NCI-H2196 (cell line): ENCODE measurements at regions not wholly inside any gene's neighbourhood (a gene's known extent, or its start where the extent isn't known, plus 50 kb on each side); places are given as distances from the start of the nearest gene placed in this dataset.

Source experiments
- DNase-seq: peaks from one replicate; lab custom pipeline; 2025; ENCODE audit not compliant: unreplicated experiment; lab: John Stamatoyannopoulos, UW

DNA sequence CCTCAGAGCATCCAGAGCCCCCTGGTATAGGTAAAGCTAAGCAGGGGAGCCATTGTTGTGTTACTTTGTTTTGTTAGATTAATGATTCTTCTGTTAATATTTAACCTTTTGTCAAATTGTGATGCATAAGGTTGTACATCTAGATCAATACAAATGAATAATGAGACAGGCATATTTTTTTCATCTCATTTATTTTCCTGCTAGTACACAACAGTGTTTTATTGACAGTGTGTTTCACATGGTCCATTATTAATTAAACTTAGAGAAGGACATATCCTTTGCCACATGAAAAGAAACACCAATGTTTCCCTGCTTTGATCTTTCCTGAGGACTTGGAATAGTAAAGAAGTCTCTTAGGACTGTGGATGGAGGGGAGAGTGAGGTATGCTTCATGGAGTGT lies 543.6 kb upstream of the CFAP20DC start:
- DNase-seq: no peak

DNA sequence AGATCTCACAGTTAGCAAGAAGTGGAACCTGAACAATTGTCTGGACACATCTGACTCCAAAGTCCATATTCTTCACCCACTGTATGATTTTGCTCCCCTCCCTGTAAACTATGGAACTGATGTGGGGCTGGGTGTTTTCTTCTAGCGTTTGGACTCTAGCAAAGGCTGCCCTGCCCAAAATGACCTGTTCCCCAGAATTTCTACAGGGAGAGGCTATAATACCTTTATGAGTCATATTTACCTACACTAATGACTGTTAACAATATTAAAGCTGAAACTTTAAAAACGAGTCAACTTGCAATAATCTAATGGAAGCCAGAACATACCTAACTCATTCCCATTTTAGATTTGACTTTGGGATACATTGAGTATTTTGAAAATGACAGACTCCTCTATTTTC lies 531.2 kb upstream of the CFAP20DC start:
- no peak for DNase-seq

DNA sequence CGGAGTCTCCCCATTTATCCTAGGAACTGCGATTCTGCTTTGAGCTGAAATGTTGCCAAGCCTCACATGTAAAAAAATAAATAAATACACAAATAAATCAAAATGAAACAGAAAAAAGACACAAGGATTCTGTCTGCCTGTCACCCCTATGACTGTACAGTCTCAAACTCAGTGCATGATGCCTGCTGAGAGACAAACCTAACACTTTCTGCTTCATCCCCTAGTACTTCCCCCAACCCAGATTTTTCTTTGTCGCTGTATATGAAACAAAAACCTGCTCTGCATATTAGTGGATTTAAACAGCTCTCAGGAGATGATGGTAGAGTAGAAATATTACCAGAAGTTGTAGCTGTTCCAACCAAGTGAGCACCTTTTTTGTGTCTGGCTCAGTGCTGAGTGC lies 530.7 kb upstream of the CFAP20DC start:
- no peak for DNase-seq

DNA sequence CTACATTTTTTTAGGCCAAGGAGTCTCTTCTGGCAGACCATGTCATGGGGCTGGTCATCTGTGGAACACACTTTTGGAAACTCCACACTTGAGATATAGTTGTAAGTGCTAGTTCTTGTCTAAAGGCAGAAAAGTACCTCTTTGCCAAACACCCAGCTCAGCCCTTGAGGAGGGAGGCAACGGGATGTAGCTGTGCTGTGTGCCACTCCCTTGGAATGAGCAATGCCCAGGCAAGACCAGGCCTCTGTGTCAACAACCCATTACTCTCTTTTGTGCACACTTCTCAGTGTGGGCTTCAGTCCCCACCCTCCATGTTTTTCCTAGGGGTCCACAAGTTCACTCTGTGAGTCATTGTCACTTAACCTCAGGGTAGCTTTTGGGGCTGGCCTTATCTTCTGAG lies 528.3 kb upstream of the CFAP20DC start:
- DNase-seq: no peak

DNA sequence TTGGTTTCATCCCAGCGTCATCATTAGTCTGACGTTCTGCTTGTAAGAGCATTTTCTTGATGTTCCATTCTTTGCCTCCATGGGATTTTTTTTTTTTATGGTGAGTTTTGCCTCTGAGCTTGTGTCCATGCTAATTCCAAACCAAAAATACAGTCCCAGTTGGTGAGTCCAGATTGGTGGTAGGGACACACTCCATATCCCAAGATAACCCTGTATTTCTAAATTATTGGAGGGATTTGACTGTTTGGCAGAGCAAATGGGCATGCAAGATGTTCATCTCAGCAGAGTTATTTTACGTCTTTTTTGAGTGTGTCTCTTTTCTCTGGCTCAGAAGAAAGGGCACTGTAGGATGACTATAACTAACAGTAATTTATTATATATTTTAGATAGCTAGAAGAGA lies 526.8 kb upstream of the CFAP20DC start:
- no peak for DNase-seq

DNA sequence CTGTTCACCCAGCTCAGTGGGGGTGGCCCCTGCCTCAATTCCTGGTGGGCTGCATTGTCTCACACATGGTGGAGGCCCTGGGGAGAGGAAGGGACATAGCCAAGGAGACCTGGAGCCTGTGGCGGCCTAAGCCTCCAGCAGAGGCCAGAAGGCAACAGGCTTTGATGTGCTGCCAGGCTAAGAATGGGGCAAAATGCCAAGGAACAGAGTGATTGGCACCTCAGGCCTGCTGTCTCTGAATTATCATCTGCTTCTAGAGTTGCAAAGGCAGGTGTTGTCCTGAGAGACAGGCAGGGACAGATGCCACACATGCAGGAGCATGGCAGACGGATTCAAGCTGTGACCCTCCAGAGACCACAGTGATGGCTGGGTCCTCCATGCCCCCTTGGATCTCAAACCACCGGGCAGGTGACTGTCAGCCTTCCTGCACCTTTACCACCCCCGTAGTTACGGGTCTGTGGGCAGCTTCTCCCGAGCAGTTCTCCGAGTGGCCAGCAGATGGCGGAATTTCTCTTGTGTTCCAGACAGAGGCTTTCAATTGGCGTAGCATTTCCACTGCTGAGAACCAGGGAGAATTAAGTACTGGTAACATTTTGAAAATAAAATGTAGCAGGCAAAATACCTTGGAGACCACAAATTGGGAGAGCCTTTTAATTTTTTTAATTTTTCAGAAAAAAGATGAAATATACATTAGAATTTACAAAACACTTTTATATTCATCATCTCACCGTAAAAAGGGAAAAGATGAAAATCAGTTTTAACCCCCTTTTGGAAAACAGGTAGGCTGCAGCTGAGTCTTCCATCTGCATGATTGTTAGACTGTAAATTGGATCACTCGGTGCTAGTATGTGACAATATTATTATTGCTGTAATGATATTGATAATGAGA lies 525.5 kb upstream of the CFAP20DC start:
- peak; percentile 83 for DNase-seq

DNA sequence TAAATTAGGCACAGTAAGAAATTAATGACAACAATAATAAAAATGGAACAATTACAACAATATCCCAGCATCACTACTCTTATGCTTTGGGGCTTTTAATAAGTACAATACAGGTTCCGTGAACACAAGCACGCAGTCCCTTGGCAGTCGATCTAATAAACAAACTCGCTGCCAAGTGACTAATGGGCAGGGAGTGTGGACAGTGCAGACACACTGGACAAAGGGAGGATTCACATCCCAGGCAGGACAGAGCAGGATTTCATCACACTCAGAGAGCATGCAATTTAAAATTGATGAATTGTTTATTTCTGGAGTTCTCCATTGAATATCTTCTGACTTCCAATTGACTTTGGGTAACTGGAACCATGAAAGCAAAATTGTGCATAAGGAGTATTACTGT lies 524.1 kb upstream of the CFAP20DC start:
- peak; percentile 8 for DNase-seq

DNA sequence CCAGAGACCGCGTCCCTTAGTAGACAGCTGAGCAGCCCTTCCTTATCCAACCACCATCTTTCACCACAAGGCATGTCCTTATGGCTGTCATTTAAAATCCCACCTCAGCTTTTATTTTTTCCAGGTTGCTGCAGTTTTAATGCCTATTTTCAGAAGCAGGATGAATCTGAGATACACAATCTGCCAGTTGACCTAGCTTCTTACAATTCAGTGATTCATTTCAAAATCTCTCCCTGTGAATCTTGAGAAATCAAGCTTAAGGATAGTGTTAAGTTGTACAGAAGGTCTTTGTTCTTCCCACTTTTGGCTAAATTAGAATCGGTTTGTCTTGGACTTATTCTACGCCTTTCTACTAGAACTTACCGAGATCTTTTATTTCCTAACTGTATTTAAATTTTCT lies 522.3 kb upstream of the CFAP20DC start:
- DNase-seq: no peak

DNA sequence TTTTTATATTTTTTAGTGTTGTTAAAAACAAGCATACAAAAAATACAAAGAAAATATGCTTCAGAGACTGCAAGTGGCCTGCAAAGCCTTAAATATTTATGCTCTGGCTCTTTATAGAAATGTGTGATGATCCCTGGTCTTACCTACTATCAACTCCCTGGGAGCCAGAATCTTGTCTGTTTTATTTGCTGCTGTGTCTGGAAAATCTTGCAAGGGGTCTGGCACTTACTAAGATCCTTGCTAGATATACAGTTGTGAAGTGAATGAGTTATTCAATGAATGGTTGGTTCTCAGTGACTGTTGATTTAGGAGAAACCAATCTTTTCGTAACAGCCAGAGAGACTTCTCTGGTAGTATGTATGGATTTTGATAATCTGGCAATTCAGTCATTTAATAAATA lies 521.0 kb upstream of the CFAP20DC start:
- no peak for DNase-seq

DNA sequence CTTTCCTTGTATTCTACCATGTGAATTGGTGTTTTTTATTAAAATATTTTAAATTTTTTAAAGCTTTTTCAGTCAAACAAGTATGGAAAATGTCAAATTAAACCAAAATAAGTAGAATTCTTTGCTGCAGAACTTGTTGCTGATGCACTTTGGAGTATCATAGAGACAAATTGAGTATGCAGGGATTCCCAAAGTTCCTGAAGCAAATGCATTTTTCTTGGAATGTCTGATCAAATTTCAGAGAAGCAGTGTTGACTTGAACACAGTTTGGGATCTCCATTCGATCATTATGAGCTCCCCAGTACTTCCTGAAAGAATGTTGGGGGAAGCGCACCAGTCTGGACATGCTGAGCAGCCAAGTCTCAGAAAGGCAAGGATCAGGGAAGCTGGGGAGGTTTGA lies 517.8 kb upstream of the CFAP20DC start:
- no peak for DNase-seq

DNA sequence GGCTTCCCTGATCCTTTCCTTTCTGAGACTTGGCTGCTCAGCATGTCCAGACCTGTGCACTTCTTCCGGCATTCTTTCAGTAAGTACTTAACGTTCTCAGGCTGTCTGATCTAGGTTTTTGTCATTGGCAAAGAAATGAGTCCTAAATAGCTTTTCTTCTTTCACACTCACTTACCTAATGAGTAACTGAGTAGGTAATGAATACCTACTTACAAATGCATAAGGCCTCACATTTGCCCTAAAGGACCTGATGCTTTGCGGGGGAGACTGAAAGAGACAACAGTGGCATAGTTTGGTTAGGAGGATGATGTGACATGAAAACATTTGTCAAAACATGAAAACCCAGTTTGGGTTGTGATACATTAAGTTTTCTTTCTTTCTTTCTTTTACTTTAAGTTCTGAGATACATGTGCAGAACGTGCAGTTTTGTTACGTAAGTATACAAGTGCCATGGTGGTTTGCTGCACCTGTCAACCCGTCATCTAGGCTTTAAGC lies 516.7 kb upstream of the CFAP20DC start:
- DNase-seq: no peak

DNA sequence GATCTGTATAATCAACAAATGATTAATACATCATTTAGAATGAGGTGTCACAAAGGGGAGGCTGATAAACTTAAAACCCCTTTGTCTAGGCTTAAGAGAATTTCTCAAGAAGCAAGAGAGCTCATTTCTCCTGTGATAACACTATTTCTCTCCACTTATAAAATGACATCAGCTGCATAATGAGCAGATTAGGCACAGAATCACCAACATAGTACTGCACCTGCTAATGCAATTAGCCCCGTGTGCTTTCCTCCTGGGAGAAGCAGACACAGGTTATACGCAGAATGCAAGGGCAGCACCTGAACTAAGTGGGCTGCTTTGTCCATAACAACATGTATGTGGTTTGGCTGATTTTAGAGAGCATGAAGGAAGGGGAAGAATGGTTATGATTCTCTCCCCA lies 515.3 kb upstream of the CFAP20DC start:
- no peak for DNase-seq

DNA sequence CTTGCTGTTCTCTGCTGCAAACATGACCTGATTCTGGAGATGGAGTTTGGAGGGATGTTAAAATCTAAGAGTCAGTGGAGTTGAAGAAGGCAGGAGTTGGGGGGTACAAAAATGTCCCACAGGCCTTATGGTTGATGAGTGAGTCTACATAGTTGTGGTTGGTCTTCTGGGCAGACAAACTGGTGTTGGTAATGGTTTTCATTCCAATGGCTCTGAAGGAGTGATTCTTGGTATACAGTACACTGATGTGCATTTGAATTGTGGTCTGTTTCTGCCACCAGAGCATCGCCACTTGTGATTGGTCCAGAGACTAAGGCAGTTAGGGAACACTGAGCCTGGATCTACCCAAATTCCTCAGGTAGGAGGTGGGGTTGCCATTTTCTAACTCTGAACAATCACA lies 514.1 kb upstream of the CFAP20DC start:
- DNase-seq: no peak

DNA sequence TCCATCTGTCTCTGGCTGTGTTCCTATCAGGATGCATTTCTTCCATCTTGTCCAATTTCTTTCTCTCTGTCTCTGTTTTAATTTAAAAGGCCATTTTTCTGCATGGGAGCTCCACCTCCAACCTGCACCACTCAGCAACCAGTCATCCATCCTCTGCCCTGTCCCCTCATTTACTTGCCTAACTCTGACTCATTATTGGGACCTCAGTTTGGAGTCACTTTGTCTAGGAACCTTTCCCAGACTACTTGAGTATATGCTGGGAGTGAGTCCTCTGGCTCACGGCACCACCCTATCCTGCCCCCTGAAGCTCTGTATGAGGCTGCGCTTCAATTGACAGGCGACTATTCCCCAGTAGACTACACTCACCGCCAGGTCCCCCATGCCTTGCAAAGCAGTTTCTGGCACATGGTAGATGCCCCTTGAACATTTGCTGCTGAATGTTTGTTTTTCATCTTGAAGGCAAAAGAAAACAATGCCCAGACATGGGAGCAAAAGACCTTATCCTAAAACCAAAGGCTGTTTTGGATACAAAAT lies 513.3 kb upstream of the CFAP20DC start:
- DNase-seq: no peak

DNA sequence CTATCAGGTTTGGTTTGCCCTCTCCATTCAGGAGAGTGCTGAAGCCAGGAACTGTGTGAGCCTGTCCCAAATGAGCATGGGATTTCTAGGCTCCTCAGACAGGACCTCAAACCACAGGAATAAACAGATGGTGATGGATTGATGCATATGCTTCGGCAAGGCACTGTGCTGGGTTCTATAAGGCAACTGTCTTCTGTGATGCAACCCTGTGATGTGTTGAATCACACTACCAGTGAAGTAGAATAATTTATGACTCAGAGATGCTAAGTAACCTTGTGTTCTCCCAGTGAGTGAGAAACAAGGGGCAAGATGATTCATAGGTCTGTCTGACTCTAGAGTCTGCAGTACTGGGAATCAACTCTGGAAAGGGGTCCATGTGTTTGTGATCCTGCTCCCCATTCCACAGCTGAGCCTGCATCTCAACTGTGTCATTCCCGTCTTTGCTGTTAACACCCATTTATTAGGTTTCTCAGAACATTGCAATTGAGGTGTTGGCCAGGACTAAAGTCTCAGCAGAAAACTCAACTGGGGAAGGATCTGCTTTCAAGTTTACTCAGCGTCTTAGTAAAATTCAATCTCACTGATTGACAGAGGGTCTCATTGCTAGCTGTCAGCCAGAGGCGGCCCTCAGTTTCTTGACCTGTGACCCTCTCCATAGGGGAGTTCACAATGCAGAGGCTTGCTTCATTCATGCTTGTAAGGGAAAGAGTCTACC lies 510.1 kb upstream of the CFAP20DC start:
- no peak for DNase-seq

DNA sequence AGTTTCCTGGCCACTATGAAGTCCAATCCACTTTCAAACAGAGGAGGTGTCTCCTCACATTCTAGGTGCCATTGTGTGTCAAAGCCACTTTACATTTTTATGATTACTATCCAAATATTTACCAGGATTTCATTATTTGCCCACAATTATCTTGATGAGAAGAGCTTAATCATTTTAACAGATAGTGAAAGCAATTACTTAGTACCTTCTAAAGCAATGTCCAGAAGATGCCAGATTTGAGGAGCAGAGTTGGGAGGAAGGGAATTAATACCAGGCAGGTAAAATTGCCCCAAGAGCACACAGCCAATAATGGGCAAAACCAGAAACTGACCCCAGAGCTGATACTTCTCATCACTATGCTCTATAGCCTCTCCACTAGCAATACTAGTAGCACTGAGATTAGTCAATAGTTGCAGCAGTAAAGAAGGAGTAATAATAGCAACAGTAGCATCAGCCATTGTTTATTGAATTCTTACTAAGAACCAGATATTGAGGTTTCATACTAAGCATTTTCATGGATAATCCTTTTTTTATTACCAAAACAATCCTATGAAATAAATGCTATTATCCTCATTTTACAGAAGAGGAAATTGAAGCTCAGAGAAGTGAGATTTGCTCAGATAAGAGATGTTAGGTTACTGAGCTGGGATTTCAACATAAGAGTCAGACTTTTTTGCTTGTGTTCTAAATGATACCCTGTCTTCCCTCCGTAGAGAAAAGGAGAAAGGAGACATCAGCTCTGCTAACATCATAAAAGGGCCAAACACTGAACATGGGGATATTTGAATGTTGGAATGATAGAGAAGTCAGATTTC lies 509.3 kb upstream of the CFAP20DC start:
- DNase-seq: peak; percentile 2

DNA sequence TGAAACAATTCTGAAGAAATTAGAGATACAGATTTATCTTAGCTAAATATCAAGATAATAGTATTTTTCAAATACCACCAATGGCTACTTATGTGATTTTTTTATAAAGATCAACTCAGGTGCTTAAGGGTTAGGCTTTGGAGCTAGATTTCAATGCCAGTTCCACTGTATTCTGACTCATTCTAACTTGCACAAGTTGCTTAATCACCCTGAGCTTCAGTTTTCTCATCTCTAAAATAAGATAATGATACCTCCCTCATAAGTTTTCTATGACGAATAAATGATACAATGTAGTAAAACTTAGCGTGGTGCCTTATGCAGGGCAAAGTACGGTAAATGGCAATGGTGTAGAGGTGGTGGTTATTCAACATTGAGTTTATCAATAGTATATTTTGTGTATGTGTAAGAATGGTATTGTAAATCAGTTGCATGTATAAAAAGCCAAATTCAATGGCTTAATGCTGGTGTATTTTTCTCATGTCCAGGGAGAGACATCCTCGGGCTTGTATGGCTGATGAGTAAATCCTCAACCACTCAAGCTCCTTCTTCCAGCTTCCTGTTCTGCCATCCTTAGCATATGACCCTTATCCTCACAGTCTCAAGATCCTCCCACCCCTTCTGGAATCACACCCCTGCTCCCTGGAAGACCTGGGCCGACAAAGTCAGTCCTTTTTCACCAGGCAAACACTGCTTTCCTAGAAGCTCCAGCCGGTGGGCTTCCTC lies 505.9 kb upstream of the CFAP20DC start:
- no peak for DNase-seq

DNA sequence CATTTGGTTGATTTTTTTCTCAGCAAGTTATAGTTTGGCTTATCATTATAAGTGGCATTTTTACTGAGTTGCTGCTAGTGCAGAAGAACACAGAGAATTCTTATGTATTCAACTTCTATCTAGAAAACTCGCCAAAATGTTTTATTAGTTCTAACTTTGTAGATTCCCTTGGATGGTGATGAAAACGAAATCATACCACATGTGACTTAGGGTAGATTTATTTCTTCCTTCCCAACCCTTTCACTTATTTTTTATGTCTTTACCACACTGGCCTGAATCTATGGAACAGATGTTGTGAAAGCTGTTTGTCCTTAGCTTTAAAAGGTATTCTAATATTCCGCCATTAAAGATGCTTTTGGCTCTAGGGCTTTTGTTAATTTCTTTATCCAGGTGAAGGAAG lies 503.3 kb upstream of the CFAP20DC start:
- no peak for DNase-seq

DNA sequence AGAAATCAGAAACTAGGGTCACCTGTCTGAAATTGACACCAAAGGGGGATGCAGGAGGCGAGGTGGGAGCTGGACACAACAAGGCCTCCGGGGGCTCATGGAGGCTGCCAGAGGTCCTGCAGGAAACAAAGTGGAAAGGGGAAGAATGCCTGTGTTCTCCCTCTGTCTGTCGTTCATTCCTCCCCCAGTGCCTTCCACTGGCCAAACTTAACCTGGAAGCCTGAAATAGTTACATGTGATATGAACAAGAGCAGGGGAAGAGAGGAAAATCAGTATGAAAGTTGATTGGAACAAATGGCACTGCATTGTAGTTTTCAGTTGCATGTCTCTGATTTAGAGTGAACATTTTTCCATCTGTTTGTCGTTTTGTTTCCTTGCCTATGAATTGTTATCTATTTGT lies 502.0 kb upstream of the CFAP20DC start:
- no peak for DNase-seq

DNA sequence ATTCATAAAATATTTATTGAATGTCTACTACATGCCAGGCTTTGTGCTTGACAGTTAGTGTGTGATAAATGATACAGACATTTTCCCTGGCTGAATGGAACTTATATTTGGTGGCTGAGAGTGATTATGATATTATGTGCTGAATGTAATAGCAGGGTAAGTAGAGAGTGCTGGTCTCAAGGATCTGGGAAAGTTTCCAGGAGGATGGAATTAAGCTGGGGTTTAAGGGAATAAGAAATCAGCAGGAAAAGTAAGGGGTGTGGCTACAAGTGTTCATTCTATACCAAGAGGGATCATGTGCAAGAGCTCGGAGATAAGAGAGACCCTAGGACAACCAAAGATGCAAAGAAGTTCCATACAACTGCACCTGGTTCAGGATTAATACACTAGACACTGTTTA lies 500.1 kb upstream of the CFAP20DC start:
- DNase-seq: no peak

DNA sequence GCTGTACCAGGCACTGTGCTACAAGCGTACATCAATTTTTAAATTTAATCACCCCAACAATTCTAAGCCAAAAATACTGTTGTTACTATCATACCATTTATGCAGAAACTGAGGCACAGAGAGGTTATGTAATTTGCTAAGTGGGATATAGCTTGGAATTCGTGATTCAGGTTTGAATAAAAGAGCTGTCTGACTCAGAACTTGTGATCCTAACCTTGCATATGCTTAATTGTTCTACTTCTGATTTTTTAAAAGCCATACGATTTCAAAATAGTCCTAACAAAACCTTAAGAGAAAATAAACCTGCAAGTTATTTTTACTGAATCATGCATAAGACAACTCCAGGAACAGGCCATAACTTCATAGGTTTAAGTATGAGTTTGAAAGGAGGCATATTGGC lies 498.0 kb upstream of the CFAP20DC start:
- no peak for DNase-seq
